Lower leg skin (tissue), 3 donors: ENCODE measurements at regions not wholly inside any gene's neighbourhood (a gene's known extent, or its start where the extent isn't known, plus 50 kb on each side); places are given as distances from the start of the nearest gene placed in this dataset.

Experiments
- POLR2A ChIP-seq, 2 donors: fragments of 450-650 bp; IDR thresholded peaks; one replicate each; pipeline ENCODE4 v1.6.1; 2016 to 2017; ENCODE audit warnings: antibody characterized with exemption in 2 of 2, mild to moderate bottlenecking in 1 of 2, moderate library complexity in 1 of 2
- TF ChIP-seq, protein P1 (sequence below), 3 donors: fragments of 450-650 bp; IDR thresholded peaks; one replicate each; pipeline ENCODE4 v1.5.1; 2016; ENCODE audit warnings: antibody characterized with exemption in 3 of 3, mild to moderate bottlenecking in 3 of 3, moderate library complexity in 2 of 3

DNA sequence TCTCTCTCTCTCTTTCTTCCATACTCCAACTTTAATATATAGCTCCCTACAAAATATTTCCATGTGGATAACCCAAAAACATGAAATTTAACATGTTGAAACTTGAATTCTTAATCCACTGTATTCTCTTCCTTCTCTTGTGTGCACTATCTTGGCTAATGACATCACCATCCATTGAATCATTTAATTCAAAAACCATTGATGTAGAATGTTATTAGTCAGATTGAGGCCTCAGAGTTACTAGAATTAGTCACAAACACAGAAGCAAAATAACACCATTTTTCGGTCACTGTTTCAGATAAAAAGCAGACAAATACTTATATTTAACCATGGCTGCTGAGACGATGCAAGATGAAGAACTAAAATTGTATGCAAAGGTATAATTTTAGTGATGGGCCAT is 256.9 kb upstream of the LRRC3B start:
- TF ChIP-seq, protein P1, sequence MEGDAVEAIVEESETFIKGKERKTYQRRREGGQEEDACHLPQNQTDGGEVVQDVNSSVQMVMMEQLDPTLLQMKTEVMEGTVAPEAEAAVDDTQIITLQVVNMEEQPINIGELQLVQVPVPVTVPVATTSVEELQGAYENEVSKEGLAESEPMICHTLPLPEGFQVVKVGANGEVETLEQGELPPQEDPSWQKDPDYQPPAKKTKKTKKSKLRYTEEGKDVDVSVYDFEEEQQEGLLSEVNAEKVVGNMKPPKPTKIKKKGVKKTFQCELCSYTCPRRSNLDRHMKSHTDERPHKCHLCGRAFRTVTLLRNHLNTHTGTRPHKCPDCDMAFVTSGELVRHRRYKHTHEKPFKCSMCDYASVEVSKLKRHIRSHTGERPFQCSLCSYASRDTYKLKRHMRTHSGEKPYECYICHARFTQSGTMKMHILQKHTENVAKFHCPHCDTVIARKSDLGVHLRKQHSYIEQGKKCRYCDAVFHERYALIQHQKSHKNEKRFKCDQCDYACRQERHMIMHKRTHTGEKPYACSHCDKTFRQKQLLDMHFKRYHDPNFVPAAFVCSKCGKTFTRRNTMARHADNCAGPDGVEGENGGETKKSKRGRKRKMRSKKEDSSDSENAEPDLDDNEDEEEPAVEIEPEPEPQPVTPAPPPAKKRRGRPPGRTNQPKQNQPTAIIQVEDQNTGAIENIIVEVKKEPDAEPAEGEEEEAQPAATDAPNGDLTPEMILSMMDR (IDR thresholded peaks at IDR 0.05) = no peak
- no peak for TF ChIP-seq POLR2A (IDR thresholded peaks at IDR 0.05)
